ENCODE measurements at regions not wholly inside any gene's neighbourhood (a gene's known extent, or its start where the extent isn't known, plus 50 kb on each side); places are given as distances from the start of the nearest gene placed in this dataset.
"Not testable (repeated sequence)": the region's sequence is repeated elsewhere in the genome, so short reads cannot be mapped to it uniquely, and the experiment has no call there.

GRCh38 chr1:58183286-58183685, 363.2 kb downstream of the OMA1 start:
- DNase-seq, result no peak

- no peak for DNase-seq
Observed at GRCh38 chr1:58180537-58180936, 366.0 kb downstream of the OMA1 start.

DNA sequence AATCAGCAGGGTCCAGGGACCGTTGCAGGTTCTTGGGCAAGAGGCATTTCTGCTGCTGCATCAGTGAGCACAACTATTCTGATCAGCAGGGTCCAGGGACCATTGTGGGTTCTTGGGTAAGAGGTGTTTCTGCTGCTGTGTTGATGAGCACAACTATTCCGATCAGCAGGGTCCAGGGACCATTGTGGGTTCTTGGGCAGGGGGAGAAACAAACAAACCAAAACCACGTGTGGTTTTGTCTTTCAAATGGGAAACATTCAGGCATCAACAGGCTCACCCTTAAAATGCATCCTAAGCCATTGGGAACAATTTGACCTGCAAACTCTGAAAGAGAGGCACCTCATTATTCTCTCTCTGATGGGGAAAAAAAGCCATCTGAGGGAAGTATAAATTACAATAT, 377.4 kb downstream of the OMA1 start:
- DNase-seq, result not testable (repeated sequence)

DNA sequence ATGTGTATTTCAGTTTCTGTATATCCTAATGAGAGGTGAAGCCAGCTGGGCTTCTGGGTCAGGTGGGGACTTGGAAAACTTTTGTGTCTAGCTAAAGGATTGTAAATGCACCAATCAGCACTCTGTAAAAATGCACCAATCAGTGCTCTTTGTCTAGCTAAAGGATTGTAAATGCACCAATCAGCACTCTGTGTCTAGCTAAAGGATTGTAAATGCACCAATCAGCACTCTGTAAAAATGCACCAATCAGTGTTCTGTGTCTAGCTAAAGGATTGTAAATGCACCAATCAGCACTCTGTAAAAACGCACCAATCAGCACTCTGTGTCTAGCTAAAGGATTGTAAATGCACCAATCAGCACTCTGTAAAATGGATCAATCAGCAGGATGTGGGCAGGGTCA, 379.4 kb downstream of the OMA1 start:
- not testable (repeated sequence) for DNase-seq

DNA sequence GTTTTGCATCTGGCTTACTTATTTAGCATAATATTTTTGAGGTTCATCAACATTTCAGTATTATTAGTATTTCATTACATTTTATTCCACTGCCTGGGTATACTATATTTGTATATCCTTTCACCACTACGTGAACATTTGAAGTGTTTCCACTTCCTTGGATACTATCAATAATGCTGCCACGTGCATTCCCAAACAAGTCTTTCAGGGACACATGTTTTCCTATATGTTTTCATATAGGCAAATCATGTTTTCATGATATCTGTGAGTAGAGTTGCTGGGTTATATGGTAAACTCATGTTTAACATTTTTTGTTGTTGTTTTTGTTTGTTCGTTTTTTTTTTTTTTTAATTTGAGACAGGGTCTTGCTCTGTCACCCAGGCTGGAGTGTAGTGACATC, 380.1 kb downstream of the OMA1 start:
- no peak for DNase-seq

DNA sequence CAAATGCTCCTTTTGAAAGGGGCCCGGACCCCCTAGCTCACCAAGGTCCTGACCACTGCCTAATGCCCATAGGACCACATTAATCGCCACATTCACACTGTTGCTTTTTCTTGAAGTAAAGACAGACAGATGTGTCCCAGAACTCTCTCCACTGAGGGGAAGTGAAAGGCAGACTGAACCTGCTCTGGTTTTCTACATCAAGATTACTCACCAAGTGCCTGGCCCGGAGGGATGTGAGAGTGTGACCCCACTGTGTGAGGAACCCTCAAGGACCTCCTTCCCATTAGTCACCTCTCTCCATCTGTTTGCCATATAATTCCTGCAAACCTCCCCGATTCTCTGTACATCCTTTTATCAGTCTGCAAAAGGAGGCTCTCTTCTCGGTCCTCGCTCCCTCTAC, 381.5 kb downstream of the OMA1 start:
- no peak for DNase-seq

DNA sequence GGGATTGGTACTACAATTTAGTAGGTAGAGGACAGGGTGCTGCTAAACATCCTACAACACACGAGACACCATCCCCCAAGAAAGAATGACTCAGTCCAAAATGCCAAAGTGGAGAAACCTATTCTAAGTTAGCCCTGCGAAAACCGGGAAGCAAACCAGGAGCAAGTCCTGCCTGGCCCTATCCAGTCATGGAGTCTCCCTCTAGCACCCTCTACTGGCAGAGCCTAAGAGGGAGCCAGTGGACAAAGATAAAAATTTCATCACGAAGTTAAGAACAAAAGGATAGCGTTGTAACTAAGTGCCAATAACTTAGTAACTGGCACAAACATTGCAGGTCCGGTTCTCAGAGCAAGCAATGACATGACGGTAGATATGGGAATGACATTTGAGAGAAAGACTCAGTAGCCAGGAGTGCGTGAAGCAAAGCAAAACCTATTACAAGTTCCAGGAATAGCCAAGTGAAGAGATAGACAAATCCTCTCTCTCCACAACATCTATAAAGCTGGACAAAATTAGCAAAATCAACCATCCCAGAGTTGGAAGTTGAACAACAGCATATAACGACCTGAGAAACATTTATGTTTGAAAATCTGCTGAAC, 383.5 kb downstream of the OMA1 start:
- DNase-seq, result peak; percentile 25

GRCh38 chr1:58159434-58159830, 387.1 kb downstream of the OMA1 start:
- no peak for DNase-seq

DNA sequence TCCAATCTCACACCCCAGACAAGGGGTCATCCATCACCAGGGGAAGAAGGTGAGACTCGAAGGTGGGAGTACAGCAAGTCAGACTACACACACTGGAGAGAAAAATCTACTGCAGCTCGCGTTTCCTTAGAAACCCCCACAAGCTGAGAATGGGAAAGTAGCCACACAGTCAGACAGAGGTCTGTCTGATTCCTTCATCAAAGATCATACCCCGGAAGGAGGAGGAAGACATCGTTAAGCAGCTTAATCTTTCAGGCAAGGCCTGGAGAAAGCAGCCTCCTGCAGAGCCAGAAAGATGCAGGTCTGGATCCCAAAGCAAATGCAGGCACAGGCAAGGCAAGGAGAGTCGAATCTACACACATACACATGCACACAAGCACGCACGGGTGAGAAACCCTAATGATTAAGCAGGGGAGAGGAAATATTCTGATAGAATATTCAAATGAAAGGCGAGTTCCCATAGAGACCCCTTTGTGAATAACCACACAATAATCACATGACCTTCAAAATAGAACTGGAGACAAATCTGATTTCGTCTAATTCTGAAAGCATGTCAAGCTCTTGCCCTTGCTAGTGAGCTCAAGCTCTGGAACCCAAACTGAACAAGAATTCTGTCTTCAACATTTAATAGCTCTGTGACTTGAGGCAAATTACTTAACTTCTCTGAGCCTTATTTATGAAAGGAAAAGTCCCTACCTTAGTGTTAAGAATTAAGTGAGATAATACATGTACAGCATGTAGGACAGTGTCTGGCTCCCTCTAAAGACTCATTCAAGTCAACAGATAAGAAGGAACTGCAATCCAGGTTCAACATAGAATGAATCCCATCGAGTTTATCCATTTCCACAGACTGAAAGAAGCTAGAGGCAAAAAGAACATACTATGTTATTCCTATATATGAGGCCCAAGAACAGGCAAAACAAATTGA, 387.8 kb downstream of the OMA1 start:
- no peak for DNase-seq

DNA sequence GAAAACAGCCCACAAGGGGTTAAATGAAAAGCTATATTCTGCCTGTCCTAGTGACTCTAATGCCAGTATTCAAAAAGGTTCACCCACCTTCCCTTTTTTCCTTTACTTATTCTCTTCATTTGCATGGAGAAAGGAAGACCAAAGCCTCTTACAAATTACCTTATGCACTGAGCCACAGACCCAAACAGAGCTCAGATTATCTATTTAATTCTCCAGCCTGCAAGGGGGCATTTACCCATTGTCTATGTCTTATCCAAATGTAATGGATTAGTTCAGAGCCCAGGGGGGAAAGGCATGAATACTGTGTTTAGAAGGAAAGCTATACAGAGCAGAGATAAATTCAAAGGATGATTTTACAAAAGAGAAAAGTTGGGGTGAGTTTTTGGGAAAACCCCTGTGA, 388.5 kb downstream of the OMA1 start:
- DNase-seq, result no peak

DNA sequence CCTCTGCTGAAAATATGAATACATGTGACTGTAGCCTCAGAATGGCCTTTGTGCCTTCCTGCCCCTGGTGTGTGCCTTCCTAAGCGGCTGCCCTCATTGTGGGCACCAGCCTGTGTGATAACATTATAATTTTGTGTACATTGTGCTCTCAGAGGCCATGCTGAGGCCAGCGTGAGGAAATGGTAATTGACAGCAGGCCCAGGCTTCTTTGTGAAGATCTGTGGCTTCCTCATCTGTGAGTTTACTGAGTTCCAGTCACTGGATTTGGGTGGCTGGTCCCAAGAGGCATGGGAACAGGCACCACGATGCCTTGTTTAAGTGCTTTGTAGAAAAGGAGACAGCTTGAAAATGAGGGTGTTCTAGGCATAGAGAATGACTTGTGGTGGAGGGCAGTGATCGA, 389.3 kb downstream of the OMA1 start:
- no peak for DNase-seq

GRCh38 chr1:58156831-58157230, 389.7 kb downstream of the OMA1 start:
- no peak for DNase-seq

GRCh38 chr1:58156124-58156468, 390.4 kb downstream of the OMA1 start:
- DNase-seq, result no peak

DNA sequence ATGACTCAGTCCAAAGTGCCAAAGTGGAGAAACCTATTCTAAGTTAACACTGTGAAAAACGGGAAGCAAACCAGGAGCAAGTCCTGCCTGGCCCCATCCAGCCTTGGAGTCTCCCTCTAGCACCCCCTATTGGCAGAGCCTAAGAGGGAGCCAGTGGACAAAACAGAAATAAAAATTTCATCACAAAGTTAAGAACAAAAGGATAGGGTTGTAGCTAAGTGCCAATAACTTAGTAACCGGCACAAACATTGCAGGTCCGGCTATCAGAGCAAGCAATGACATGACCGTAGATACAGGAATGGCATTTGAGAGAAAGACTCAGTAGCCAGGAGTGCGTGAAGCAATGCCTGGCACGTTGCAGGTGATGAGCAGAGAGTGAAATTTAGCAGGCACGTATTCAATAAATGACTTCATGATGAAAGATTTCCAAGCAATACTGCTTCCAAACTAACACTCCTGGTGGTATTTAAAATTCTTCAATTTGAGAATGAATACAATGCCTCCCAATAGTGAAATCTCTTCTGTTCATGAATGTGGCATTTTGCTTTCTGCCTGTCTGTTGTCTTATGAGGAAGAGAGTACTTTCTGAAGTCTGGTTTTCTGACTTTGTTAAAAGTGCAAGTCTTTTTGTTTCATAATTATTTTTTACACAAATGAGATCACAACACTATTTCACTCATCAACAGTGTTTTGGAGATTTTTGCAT, 391.0 kb downstream of the OMA1 start:
- no peak for DNase-seq

GRCh38 chr1:58154256-58154655, 392.3 kb downstream of the OMA1 start:
- no peak for DNase-seq

DNA sequence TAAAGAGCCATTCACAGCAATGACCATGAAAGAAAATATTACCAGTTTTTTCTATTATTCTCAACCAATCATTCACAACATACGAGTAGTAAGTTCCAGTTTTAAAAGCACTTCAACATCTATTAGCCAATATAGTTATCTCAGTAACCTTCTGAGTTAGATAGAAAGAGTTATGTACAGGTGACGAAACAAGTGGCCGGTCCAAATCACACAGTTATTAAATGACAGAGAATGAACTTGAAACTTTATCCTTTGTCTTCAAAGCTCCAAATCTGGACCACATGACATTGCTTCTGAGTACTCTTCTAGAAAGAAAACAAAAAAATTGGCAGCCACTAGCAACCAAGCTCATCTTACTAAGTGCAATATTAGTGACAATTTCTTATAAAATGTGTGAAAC, 393.8 kb downstream of the OMA1 start:
- no peak for DNase-seq

DNA sequence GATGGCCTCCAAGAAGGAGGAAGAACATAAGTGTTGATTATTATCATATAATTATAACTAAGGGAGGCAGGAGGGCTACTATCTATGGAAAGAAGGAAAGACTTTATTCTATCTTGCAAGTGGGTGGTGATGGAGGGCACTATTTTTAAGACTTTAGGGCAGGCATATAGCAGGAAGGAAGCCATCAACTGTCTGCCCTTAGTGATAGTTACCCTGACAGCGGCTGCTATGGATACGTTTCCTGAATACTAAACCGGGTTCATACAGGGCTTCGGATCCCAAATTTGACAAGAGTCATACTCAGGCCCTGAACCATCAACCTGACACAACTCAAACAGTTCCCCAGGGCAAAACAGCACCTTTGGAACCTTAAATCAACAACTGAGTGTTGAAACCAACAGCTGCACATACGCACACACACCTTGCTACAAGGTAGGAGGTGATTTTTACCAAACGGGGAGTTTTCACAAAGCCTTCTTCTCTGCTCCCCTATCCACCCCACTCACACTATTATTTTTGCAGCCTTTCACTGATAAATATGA, 397.2 kb downstream of the OMA1 start:
- no peak for DNase-seq

DNA sequence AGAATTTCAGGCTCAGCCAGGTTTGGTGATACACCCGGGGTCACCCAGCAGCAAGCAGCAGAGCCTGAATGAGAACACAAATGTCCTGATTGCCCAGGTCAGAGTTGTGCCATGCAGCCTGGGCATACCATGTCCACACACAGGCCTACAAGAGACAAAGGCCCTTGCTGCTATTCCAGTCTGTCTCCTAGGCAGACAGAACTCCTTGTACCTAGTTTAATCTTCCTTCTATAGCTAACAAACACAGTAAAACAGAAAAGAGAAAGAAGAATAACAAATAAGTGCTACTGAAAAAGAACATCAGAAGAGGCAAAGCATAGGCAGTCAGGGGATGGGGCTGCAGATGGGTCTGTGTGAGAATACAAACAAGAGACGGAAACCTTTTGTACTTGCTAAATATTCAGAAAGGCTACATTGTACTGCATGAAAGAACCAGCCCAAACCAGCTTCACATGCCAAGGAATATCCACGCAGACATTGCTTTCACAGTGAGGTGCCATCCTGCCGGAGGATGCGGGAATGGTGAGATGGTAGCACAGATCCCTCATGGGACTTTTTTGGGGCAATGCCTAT, 401.7 kb downstream of the OMA1 start:
- DNase-seq, result no peak

DNA sequence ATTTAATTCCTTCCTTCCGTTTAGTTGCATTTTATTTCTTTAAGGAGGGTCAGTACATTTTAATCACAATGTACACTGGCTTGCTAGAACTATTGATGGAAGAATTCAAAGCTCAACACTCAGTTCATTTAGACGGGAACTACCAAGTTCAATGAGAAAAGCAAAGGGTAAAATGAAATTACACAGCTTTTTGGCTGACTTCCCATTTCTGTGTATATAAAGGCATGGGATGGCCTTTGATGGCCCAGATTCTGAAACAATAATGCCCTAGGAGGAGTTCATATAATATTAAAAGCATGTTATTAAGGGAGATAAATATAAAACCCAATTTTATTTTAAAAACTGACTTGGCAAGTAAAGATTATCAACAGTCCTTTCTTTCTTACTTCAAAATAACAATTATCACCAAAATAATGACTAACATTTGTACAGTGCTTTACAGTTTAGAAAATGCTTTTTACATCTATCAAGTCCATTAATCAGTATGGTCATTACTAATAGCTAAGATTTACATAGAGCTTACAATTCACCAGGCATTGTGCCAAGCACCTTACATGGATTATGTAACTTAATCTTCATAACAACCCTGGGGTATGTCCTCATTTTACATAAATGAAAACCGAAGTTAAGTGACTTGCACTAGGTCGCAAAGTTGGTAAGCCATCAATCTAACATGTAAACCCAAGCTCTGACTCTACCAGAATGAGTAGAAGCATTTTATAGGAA, 402.4 kb downstream of the OMA1 start:
- no peak for DNase-seq

GRCh38 chr1:58136387-58136786, 410.1 kb downstream of the OMA1 start:
- DNase-seq, result no peak

- DNase-seq, result no peak
Observed at GRCh38 chr1:58135821-58136321, 410.7 kb downstream of the OMA1 start.

DNA sequence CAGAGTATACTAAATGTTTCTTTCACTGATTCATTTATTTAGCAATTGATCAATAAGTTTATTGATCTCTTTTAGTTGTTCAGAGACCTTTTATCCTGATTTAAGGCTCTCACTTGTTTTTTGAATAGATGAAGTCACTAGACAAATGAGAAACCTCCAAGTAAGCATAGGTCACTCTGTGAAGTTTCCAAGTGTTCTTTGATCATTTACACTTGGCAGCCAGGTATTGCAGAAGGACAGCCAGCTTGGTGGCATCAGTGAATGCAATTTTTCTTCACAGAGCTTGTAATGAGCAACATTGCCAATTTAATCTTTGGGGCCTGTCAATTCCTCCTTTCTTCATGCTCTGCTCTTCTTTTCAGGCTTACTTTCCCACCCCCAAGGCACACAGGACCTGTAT, 413.0 kb downstream of the OMA1 start:
- no peak for DNase-seq

DNA sequence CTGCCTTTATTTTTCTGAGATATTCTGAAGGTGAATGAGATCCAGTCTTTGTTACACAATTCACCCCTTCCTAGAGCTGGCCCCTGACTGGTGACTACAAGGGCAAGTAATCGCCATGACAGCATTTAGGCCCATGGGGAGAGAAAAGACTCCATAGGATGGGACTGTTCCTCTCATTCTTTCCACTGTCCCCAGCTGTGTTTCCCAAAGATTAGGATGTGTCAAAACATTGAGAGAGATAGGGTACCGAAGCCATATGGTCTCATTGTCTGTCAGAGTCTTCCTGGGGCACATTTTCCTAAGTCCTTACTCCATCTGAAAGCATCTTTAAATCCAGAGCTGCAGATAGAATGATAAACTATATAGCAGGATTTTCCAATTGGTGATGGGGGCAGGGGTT, 423.5 kb downstream of the OMA1 start:
- DNase-seq, result no peak

All from HCEC 1CT (cell line).